ENCODE measurements at regions not wholly inside any gene's neighbourhood (a gene's known extent, or its start where the extent isn't known, plus 50 kb on each side); places are given as distances from the start of the nearest gene placed in this dataset.
"Not testable (repeated sequence)": the region's sequence is repeated elsewhere in the genome, so short reads cannot be mapped to it uniquely, and the experiment has no call there.

DNA sequence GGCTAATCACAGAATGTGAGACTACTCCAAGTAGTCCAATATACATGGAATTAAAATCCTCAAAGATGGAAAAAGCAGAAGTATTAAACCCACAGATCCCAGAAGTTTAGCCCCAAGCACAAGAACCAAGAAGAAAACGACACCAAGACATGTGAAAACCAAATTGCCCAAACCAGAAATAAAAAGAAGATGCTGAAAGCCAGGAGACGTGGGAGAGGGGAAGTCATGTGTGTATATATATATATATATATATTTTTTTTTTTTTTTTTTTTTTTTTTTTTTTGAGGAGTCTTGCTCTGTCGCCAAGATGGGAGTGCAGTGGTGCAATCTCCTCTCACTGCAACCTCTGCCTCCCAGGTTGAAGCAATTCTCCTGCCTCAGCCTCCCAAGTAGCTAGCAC is 376.9 kb upstream of the FRG1 start:
- not testable (repeated sequence) for DNase-seq; H3K27me3 ChIP-seq (ENCODE audit: control insufficient read depth, insufficient read depth, low read length); H3K4me3 ChIP-seq (ENCODE audit: low read length); H3K9me3 ChIP-seq (replicated peaks; ENCODE audit: control insufficient read depth, low read depth, low read length); H3K4me1 ChIP-seq (ENCODE audit: control insufficient read depth, insufficient read depth, low read length); H3K36me3 ChIP-seq (ENCODE audit: control insufficient read depth, insufficient read depth, low read length); H3K27ac ChIP-seq (ENCODE audit: low read length)
- no CpG with 5 or more reads among the region's 3 CpGs for WGBS (ENCODE audit: insufficient coverage)

GRCh38 chr4:189566271-189566670 is 374.4 kb upstream of the FRG1 start:
- not testable (repeated sequence) for H3K27ac ChIP-seq (ENCODE audit: low read length); H3K27me3 ChIP-seq (ENCODE audit: control insufficient read depth, insufficient read depth, low read length); H3K4me3 ChIP-seq (ENCODE audit: low read length); H3K9me3 ChIP-seq (replicated peaks; ENCODE audit: control insufficient read depth, low read depth, low read length); H3K4me1 ChIP-seq (ENCODE audit: control insufficient read depth, insufficient read depth, low read length); DNase-seq; H3K36me3 ChIP-seq (ENCODE audit: control insufficient read depth, insufficient read depth, low read length)
- WGBS (ENCODE audit: insufficient coverage) = 33% methylated on average over 1 of the region's 2 CpGs

GRCh38 chr4:189566900-189567299 is 373.8 kb upstream of the FRG1 start:
- H3K27ac ChIP-seq (ENCODE audit: low read length); H3K4me3 ChIP-seq (ENCODE audit: low read length); H3K9me3 ChIP-seq (replicated peaks; ENCODE audit: control insufficient read depth, low read depth, low read length); H3K27me3 ChIP-seq (ENCODE audit: control insufficient read depth, insufficient read depth, low read length); H3K36me3 ChIP-seq (ENCODE audit: control insufficient read depth, insufficient read depth, low read length); H3K4me1 ChIP-seq (ENCODE audit: control insufficient read depth, insufficient read depth, low read length): not testable (repeated sequence)
- WGBS (ENCODE audit: insufficient coverage) = no CpG with 5 or more reads among the region's 3 CpGs
- peak; percentile 20 for DNase-seq

GRCh38 chr4:189579645-189580044 is 361.0 kb upstream of the FRG1 start:
- not testable (repeated sequence) for H3K27ac ChIP-seq (ENCODE audit: low read length); H3K9me3 ChIP-seq (replicated peaks; ENCODE audit: control insufficient read depth, low read depth, low read length); H3K4me1 ChIP-seq (ENCODE audit: control insufficient read depth, insufficient read depth, low read length); H3K36me3 ChIP-seq (ENCODE audit: control insufficient read depth, insufficient read depth, low read length); H3K27me3 ChIP-seq (ENCODE audit: control insufficient read depth, insufficient read depth, low read length); H3K4me3 ChIP-seq (ENCODE audit: low read length); DNase-seq
- WGBS (ENCODE audit: insufficient coverage) = 83% methylated on average over 1 of the region's 3 CpGs

DNA sequence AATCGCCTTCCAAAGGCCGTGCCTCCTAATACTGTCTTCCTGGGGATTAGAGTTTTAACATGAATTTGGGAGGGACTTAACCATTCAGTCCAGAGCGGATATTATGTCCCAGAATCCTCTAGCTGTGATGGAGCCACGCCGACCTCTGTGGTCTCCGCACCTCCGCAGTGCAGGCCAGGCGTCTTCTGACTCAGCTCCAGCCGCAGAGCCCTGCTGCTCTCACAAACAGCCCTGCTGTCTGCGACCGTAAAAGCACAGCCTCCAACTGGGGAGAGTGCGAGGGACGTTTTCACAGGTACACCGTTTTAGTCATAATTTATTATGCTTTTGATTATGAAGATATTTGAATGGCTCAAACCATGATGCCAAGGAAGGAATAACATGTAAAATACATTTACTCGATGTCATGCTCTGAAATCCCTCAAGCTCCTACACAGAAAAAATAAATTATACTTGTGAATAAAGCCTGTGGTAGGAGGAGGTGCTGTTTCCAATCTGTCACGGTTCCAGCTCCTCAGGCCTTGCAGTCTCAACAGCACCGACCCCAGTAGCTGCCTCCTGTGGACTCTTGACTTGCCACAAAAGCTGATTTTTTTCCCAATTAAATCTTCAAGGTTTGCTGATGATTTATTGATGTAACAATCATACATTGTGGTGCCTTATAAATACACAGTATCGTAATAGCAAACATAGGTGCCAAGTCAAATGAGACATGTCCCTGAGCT is 353.6 kb upstream of the FRG1 start:
- H3K4me3 ChIP-seq (ENCODE audit: low read length); H3K36me3 ChIP-seq (ENCODE audit: control insufficient read depth, insufficient read depth, low read length); DNase-seq; H3K27me3 ChIP-seq (ENCODE audit: control insufficient read depth, insufficient read depth, low read length); H3K4me1 ChIP-seq (ENCODE audit: control insufficient read depth, insufficient read depth, low read length); H3K27ac ChIP-seq (ENCODE audit: low read length); H3K9me3 ChIP-seq (replicated peaks; ENCODE audit: control insufficient read depth, low read depth, low read length): not testable (repeated sequence)
- 40% methylated on average over 7 of the region's 18 CpGs for WGBS (ENCODE audit: insufficient coverage)

- not testable (repeated sequence) for H3K9me3 ChIP-seq (replicated peaks; ENCODE audit: control insufficient read depth, low read depth, low read length); H3K27me3 ChIP-seq (ENCODE audit: control insufficient read depth, insufficient read depth, low read length); H3K27ac ChIP-seq (ENCODE audit: low read length); H3K4me3 ChIP-seq (ENCODE audit: low read length); DNase-seq; H3K36me3 ChIP-seq (ENCODE audit: control insufficient read depth, insufficient read depth, low read length); H3K4me1 ChIP-seq (ENCODE audit: control insufficient read depth, insufficient read depth, low read length)
- WGBS (ENCODE audit: insufficient coverage) = no CpG with 5 or more reads among the region's 12 CpGs
These were observed 351.5 kb upstream of the FRG1 start for GRCh38 chr4:189589201-189589600.

GRCh38 chr4:189592890-189593289 is 347.8 kb upstream of the FRG1 start:
- WGBS (ENCODE audit: insufficient coverage) = no CpG with 5 or more reads among the region's 5 CpGs
- no peak overlapping the region for H3K27ac ChIP-seq (ENCODE audit: low read length)
- DNase-seq = peak; percentile 57
- no peaks in the 10 kb centered on the region for H3K9me3 ChIP-seq (replicated peaks; ENCODE audit: control insufficient read depth, low read depth, low read length)
- H3K27me3 ChIP-seq (ENCODE audit: control insufficient read depth, insufficient read depth, low read length) = no peaks in the 10 kb centered on the region
- H3K36me3 ChIP-seq (ENCODE audit: control insufficient read depth, insufficient read depth, low read length) = no peaks in the 10 kb centered on the region
- H3K4me1 ChIP-seq (ENCODE audit: control insufficient read depth, insufficient read depth, low read length) = no peaks in the 10 kb centered on the region
- H3K4me3 ChIP-seq (ENCODE audit: low read length) = no peak overlapping the region

- peaks cover 4% of the 10 kb centered on the region for H3K4me1 ChIP-seq (ENCODE audit: control insufficient read depth, insufficient read depth, low read length)
- H3K36me3 ChIP-seq (ENCODE audit: control insufficient read depth, insufficient read depth, low read length) = no peaks in the 10 kb centered on the region
- H3K9me3 ChIP-seq (replicated peaks; ENCODE audit: control insufficient read depth, low read depth, low read length) = no peaks in the 10 kb centered on the region
- no peaks in the 10 kb centered on the region for H3K27me3 ChIP-seq (ENCODE audit: control insufficient read depth, insufficient read depth, low read length)
- DNase-seq = peak; percentile 17
- 32% methylated on average over 3 of the region's 8 CpGs for WGBS (ENCODE audit: insufficient coverage)
- no peak overlapping the region for H3K27ac ChIP-seq (ENCODE audit: low read length)
- no peak overlapping the region for H3K4me3 ChIP-seq (ENCODE audit: low read length)
These were observed 343.3 kb upstream of the FRG1 start for GRCh38 chr4:189597341-189597740.

- H3K4me3 ChIP-seq (ENCODE audit: low read length) = no peak overlapping the region
- H3K4me1 ChIP-seq (ENCODE audit: control insufficient read depth, insufficient read depth, low read length) = peaks cover 4% of the 10 kb centered on the region
- 82% methylated on average over 6 of the region's 6 CpGs for WGBS (ENCODE audit: insufficient coverage)
- H3K36me3 ChIP-seq (ENCODE audit: control insufficient read depth, insufficient read depth, low read length) = no peaks in the 10 kb centered on the region
- H3K27me3 ChIP-seq (ENCODE audit: control insufficient read depth, insufficient read depth, low read length) = no peaks in the 10 kb centered on the region
- no peak for DNase-seq
- H3K27ac ChIP-seq (ENCODE audit: low read length) = no peak overlapping the region
- no peaks in the 10 kb centered on the region for H3K9me3 ChIP-seq (replicated peaks; ENCODE audit: control insufficient read depth, low read depth, low read length)
These were observed 340.4 kb upstream of the FRG1 start for GRCh38 chr4:189600264-189600663.

- H3K27ac ChIP-seq (ENCODE audit: low read length) = no peak overlapping the region
- WGBS (ENCODE audit: insufficient coverage) = 38% methylated on average over 9 of the region's 13 CpGs
- no peaks in the 10 kb centered on the region for H3K27me3 ChIP-seq (ENCODE audit: control insufficient read depth, insufficient read depth, low read length)
- no peaks in the 10 kb centered on the region for H3K36me3 ChIP-seq (ENCODE audit: control insufficient read depth, insufficient read depth, low read length)
- H3K4me1 ChIP-seq (ENCODE audit: control insufficient read depth, insufficient read depth, low read length) = peaks cover 4% of the 10 kb centered on the region
- DNase-seq = peak; percentile 67
- H3K9me3 ChIP-seq (replicated peaks; ENCODE audit: control insufficient read depth, low read depth, low read length) = no peaks in the 10 kb centered on the region
- no peak overlapping the region for H3K4me3 ChIP-seq (ENCODE audit: low read length)
These were observed 339.8 kb upstream of the FRG1 start for GRCh38 chr4:189600718-189601435.
